Endodermal cell (in vitro differentiated cells): ENCODE measurements at regions not wholly inside any gene's neighbourhood (a gene's known extent, or its start where the extent isn't known, plus 50 kb on each side); places are given as distances from the start of the nearest gene placed in this dataset.

Experiments
- DNase-seq: peaks from one replicate; pipeline ENCODE4 v3.0.0-alpha.2; 2017
- H3K27ac ChIP-seq: 2 replicates; pipeline ENCODE4 v1.5.1; 2013; ENCODE audit warnings: mild to moderate bottlenecking, low read depth, low read length, moderate library complexity
- H3K27me3 ChIP-seq: 2 replicates; pipeline ENCODE4 v1.6.1; 2013; ENCODE audit warnings: mild to moderate bottlenecking, low read length, moderate library complexity; ENCODE audit not compliant: insufficient read depth, control insufficient read depth, poor library complexity, severe bottlenecking
- H3K36me3 ChIP-seq: 2 replicates; pipeline ENCODE4 v1.7.0; 2013; ENCODE audit warnings: mild to moderate bottlenecking, low read length, moderate library complexity; ENCODE audit not compliant: control insufficient read depth, insufficient read depth
- H3K4me1 ChIP-seq: one replicate; pipeline ENCODE4 v1.7.0; 2013; ENCODE audit warnings: low read length; ENCODE audit not compliant: control insufficient read depth, insufficient read depth
- H3K4me3 ChIP-seq: 2 replicates; pipeline ENCODE4 v1.5.1; 2013; ENCODE audit warnings: mild to moderate bottlenecking, low read length, moderate library complexity
- H3K9ac ChIP-seq: 2 replicates; pipeline ENCODE4 v1.6.1; 2013; ENCODE audit warnings: mild to moderate bottlenecking, low read length, moderate library complexity; ENCODE audit not compliant: poor library complexity, severe bottlenecking; ENCODE audit errors: extremely low read depth
- H3K9me3 ChIP-seq: 2 replicates; pipeline ENCODE4 v1.6.1; 2013; ENCODE audit warnings: mild to moderate bottlenecking, low read length, moderate library complexity; ENCODE audit not compliant: control insufficient read depth
- H3K27ac Mint-ChIP-seq: 2 replicates; pipeline ENCODE4 v1.8.0; 2020; ENCODE audit warnings: mixed read lengths
- H3K27me3 Mint-ChIP-seq: 2 replicates; pipeline ENCODE4 v1.8.0; 2021; ENCODE audit warnings: mild to moderate bottlenecking, mixed read lengths; ENCODE audit not compliant: insufficient read depth
- H3K36me3 Mint-ChIP-seq: 2 replicates; pipeline ENCODE4 v1.8.0; 2020; ENCODE audit warnings: low read depth, mixed read lengths
- H3K4me1 Mint-ChIP-seq: 2 replicates; pipeline ENCODE4 v1.8.0; 2020; ENCODE audit warnings: mixed read lengths
- H3K4me3 Mint-ChIP-seq: 2 replicates; pipeline ENCODE4 v1.8.0; 2020; ENCODE audit warnings: mild to moderate bottlenecking, moderate library complexity, mixed read lengths
- H3K9me3 Mint-ChIP-seq: 2 replicates; pipeline ENCODE4 v1.8.0; 2020; ENCODE audit warnings: mild to moderate bottlenecking, mixed read lengths
- WGBS, 2 experiments: methylation state at CpG; one replicate each; pipeline versions ENCODE4 v1.1.5 to v1.1.7; 2013; ENCODE audit warnings: missing lambda C conversion rate in 2 of 2, mixed read lengths in 1 of 2; ENCODE audit not compliant: insufficient coverage in 1 of 2, insufficient read length in 1 of 2; 5-methylcytosine and 5-hydroxymethylcytosine counted together
- TF ChIP-seq, protein P1 (sequence below): fragments of 200-600 bp; sonication (generic); conservative IDR thresholded peaks from 2 replicates; pipeline ENCODE4 v1.5.0; 2021; ENCODE audit warnings: antibody characterized with exemption, mild to moderate bottlenecking

DNA sequence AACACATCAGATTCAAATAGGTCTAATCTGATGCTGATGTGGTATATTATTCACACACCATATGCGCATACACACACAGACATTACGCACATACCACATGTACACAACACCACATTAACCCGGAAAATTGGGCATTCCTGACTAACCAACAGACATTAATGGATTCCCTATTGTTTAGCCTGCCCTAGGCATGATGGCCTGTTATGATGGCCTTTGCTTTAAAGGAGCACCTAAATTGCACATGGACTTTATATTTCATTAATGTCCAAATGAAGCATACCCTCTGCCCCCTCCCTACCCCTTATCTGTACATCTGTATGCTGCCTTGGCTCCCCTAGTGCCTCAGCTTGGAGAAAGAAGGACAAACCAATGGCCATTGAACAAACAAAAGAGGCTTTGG, 127.7 kb upstream of the PRLR start:
- H3K9me3 ChIP-seq = no peaks in the 10 kb centered on the region
- TF ChIP-seq, protein P1, sequence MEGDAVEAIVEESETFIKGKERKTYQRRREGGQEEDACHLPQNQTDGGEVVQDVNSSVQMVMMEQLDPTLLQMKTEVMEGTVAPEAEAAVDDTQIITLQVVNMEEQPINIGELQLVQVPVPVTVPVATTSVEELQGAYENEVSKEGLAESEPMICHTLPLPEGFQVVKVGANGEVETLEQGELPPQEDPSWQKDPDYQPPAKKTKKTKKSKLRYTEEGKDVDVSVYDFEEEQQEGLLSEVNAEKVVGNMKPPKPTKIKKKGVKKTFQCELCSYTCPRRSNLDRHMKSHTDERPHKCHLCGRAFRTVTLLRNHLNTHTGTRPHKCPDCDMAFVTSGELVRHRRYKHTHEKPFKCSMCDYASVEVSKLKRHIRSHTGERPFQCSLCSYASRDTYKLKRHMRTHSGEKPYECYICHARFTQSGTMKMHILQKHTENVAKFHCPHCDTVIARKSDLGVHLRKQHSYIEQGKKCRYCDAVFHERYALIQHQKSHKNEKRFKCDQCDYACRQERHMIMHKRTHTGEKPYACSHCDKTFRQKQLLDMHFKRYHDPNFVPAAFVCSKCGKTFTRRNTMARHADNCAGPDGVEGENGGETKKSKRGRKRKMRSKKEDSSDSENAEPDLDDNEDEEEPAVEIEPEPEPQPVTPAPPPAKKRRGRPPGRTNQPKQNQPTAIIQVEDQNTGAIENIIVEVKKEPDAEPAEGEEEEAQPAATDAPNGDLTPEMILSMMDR = no peak
- H3K4me3 ChIP-seq = no peak overlapping the region
- no peak overlapping the region for H3K4me3 Mint-ChIP-seq
- 96 to 100% methylated on average over 1 to 3 of the region's 3 CpGs for WGBS, 2 experiments
- H3K27ac Mint-ChIP-seq = no peak overlapping the region
- peaks cover 2% of the 10 kb centered on the region for H3K36me3 Mint-ChIP-seq
- H3K4me1 Mint-ChIP-seq = no peaks in the 10 kb centered on the region
- H3K9ac ChIP-seq = no peak overlapping the region
- H3K27me3 ChIP-seq = no peaks in the 10 kb centered on the region
- no peak overlapping the region for H3K27ac ChIP-seq
- H3K4me1 ChIP-seq = no peaks in the 10 kb centered on the region
- no peaks in the 10 kb centered on the region for H3K27me3 Mint-ChIP-seq
- H3K36me3 ChIP-seq = no peaks in the 10 kb centered on the region
- peaks cover 6% of the 10 kb centered on the region for H3K9me3 Mint-ChIP-seq
- no peak for DNase-seq

DNA sequence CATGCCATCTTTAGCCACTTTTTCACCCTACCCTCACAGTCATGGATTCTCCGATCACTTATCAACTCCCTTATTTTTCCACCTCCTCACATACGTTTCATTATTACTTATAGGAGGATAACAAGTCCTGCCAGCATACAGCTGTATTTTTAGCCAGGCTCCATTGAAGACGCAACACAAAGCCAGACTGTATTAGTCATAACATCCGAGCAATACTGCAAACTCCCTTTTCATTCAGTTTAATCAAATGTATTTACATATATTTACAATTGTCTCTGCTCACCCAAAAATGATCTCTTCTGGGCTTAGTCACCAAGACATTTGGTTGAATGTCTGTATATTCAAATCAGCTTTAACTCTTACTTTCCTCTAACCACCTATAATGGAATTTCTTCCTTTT, 126.4 kb upstream of the PRLR start:
- no peaks in the 10 kb centered on the region for H3K27me3 Mint-ChIP-seq
- 94% methylated on average over 4 of the region's 4 CpGs; no CpG with 5 or more reads in 1 of the 2 experiments for WGBS, 2 experiments
- Histone ChIP-seq H3K27me3 (no peaks in the 10 kb centered on the region), H3K9ac (no peak overlapping the region), H3K9me3 (no peaks in the 10 kb centered on the region), H3K27ac (no peak overlapping the region), H3K4me3 (no peak overlapping the region), H3K4me1 (no peaks in the 10 kb centered on the region), H3K36me3 (no peaks in the 10 kb centered on the region)
- H3K36me3 Mint-ChIP-seq = peaks cover 6% of the 10 kb centered on the region
- no peaks in the 10 kb centered on the region for H3K4me1 Mint-ChIP-seq
- no peak for DNase-seq
- TF ChIP-seq, protein P1 = no peak
- H3K4me3 Mint-ChIP-seq = no peak overlapping the region
- peaks cover 18% of the 10 kb centered on the region for H3K9me3 Mint-ChIP-seq
- no peak overlapping the region for H3K27ac Mint-ChIP-seq

DNA sequence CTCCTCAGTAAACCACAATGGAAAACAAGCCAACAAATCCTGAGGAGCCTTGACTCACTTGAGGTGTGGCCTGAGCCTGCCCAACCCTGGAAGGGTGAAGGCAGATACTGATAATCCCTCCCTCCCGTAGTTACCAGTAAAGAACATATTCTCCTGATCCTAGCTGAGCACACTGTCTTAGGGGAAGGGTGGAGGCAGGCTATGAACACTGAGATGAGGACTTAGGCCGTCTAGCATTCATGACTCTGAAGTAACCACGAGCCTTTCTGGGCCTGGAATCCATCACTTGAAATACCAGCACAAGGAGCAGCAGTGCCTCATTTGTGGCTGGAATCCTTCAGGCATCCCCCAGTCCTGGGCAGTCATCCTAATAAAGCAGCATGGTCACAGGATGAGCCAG, 124.5 kb upstream of the PRLR start:
- H3K36me3 Mint-ChIP-seq = peaks cover 6% of the 10 kb centered on the region
- Histone ChIP-seq H3K9me3 (peaks cover 6% of the 10 kb centered on the region), H3K27ac (no peak overlapping the region), H3K27me3 (no peaks in the 10 kb centered on the region), H3K36me3 (no peaks in the 10 kb centered on the region), H3K4me3 (no peak overlapping the region), H3K4me1 (no peaks in the 10 kb centered on the region), H3K9ac (no peak overlapping the region)
- H3K27ac Mint-ChIP-seq = no peak overlapping the region
- H3K4me1 Mint-ChIP-seq = no peaks in the 10 kb centered on the region
- TF ChIP-seq, protein P1 = no peak
- 94 to 100% methylated on average over 2 to 3 of the region's 3 CpGs for WGBS, 2 experiments
- H3K27me3 Mint-ChIP-seq = no peaks in the 10 kb centered on the region
- H3K9me3 Mint-ChIP-seq = peaks cover 37% of the 10 kb centered on the region
- no peak overlapping the region for H3K4me3 Mint-ChIP-seq
- no peak for DNase-seq
